Panc1 (cell line): ENCODE measurements at regions not wholly inside any gene's neighbourhood (a gene's known extent, or its start where the extent isn't known, plus 50 kb on each side); places are given as distances from the start of the nearest gene placed in this dataset.

ENCODE experiments used
- ATAC-seq: fragments of 200-7000 bp; cut with Tn5 transposase; 2 replicates; pipeline ENCODE4 v1.9.1; 2020; ENCODE audit warnings: mild to moderate bottlenecking, moderate library complexity
- BruUV-seq: library from RNA; stranded (reverse); fragments of 400-500 nt; replicated peaks from 2 replicates; lab custom pipeline; 2021; lab: Mats Ljungman, UMichigan
- CTCF ChIA-PET: fragments of 300-600 bp; sonication (Branson Sonifier 250); formaldehyde crosslinking; loops from one replicate; lab custom pipeline; 2022; ENCODE audit warnings: antibody characterized with exemption; lab: Charles Lee
- POLR2A ChIA-PET: fragments of 300-600 bp; sonication (Branson Sonifier 250); formaldehyde crosslinking; loops from one replicate; lab custom pipeline; 2022; ENCODE audit warnings: antibody characterized with exemption; lab: Charles Lee
- DNase-seq: peaks from one replicate; pipeline ENCODE4 v3.0.0-alpha.2; 2010; ENCODE audit warnings: low read depth, low spot score
- H3K27ac ChIP-seq: 2 replicates; pipeline ENCODE4 v1.5.1; 2011; ENCODE audit warnings: mild to moderate bottlenecking, low read length, inconsistent platforms
- H3K27me3 ChIP-seq: fragments of 200-500 bp; sonication (Bioruptor generic); 2 replicates; pipeline ENCODE4 v1.6.0; 2014; ENCODE audit warnings: low read length, inconsistent platforms; ENCODE audit not compliant: control insufficient read depth, insufficient read depth
- H3K36me3 ChIP-seq: fragments of 200-500 bp; sonication (Bioruptor generic); 2 replicates; pipeline ENCODE4 v1.5.1; 2014; ENCODE audit warnings: inconsistent platforms, mild to moderate bottlenecking, low read length, moderate library complexity; ENCODE audit not compliant: control insufficient read depth, insufficient read depth
- H3K4me1 ChIP-seq: 2 replicates; pipeline ENCODE4 v1.5.1; 2011; ENCODE audit warnings: inconsistent platforms, mild to moderate bottlenecking, low read length, moderate library complexity; ENCODE audit not compliant: control insufficient read depth, insufficient read depth
- H3K4me3 ChIP-seq, 2 experiments: 2 replicates each; pipeline ENCODE4 v1.5.1; 2011 to 2012; ENCODE audit warnings: low read depth in 2 of 2, low read length in 2 of 2, mild to moderate bottlenecking in 2 of 2, inconsistent platforms in 1 of 2, moderate library complexity in 1 of 2
- H3K9me3 ChIP-seq: fragments of 200-500 bp; sonication (Bioruptor generic); 2 replicates; pipeline ENCODE4 v1.5.1; 2014; ENCODE audit warnings: low read depth, mild to moderate bottlenecking, inconsistent platforms, low read length, moderate library complexity; ENCODE audit not compliant: control insufficient read depth, insufficient read depth
- POLR2AphosphoS5 ChIP-seq: IDR thresholded peaks from 2 replicates; pipeline ENCODE4 v1.6.1; 2012; ENCODE audit warnings: mild to moderate bottlenecking, low read depth, low read length, moderate library complexity
- SIN3A ChIP-seq: IDR thresholded peaks from 2 replicates; pipeline ENCODE4 v1.6.1; 2012; ENCODE audit warnings: low read depth, mild to moderate bottlenecking, low read length, moderate library complexity, borderline replicate concordance; ENCODE audit not compliant: insufficient read depth
- TCF7L2 ChIP-seq: IDR thresholded peaks from 2 replicates; pipeline ENCODE4 v1.6.1; 2011; ENCODE audit warnings: mild to moderate bottlenecking, low read depth, low read length, inconsistent platforms
- in situ Hi-C: cut with HindIII; loops from 2 replicates; pipeline ENCODE4 v1.10.0; 2016; ENCODE audit warnings: low sequenced_read_pairs, low pct_unique_long_range_greater_than_20kb
- intact Hi-C: fragments of 100-400 bp; cut with micrococcal nuclease; formaldehyde crosslinking; loops from one replicate; pipeline ENCODE4 v1.10.0; 2022; ENCODE audit not compliant: unreplicated experiment
- TF ChIP-seq, protein P1 (sequence below), 2 experiments: IDR thresholded peaks; 2 replicates each; pipeline ENCODE4 v1.6.1; 2011 to 2012; ENCODE audit warnings: low read depth in 2 of 2, control low read depth in 1 of 2, low read length in 1 of 2, mild to moderate bottlenecking in 1 of 2, moderate library complexity in 1 of 2; ENCODE audit not compliant: insufficient read depth in 1 of 2
- TF ChIP-seq, protein P2 (sequence below): fragments of 450-650 bp; IDR thresholded peaks from 2 replicates; pipeline ENCODE4 v1.5.1; 2017; ENCODE audit warnings: mild to moderate bottlenecking

DNA sequence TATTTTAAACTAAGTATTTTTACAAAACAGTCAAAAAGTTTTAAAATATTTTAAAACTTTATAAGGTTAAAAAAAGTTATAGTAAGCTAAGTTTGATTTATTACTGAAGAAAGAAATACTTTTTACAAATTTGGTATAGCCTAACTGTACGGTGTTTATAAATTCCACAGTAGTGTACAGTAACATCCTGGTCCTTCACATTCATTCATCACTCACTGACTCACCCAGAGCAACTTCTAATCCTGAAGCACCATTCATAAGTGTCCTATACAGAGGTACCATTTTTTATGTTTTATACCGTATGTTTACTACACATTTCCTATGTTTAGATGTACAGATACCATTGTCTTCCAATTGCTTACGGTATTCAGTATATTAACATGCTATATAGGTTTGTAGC, 170.0 kb downstream of the KLHL28 start:
- POLR2A ChIA-PET = no interaction called here
- H3K9me3 ChIP-seq = no peaks in the 10 kb centered on the region
- CTCF ChIA-PET = no interaction called here
- intact Hi-C loops = no loop called here
- no peaks in the 10 kb centered on the region for H3K4me1 ChIP-seq
- H3K36me3 ChIP-seq = no peaks in the 10 kb centered on the region
- BruUV-seq = no TSS peak
- DNase-seq = no peak
- H3K27me3 ChIP-seq = no peaks in the 10 kb centered on the region
- TF ChIP-seq, protein P1, sequence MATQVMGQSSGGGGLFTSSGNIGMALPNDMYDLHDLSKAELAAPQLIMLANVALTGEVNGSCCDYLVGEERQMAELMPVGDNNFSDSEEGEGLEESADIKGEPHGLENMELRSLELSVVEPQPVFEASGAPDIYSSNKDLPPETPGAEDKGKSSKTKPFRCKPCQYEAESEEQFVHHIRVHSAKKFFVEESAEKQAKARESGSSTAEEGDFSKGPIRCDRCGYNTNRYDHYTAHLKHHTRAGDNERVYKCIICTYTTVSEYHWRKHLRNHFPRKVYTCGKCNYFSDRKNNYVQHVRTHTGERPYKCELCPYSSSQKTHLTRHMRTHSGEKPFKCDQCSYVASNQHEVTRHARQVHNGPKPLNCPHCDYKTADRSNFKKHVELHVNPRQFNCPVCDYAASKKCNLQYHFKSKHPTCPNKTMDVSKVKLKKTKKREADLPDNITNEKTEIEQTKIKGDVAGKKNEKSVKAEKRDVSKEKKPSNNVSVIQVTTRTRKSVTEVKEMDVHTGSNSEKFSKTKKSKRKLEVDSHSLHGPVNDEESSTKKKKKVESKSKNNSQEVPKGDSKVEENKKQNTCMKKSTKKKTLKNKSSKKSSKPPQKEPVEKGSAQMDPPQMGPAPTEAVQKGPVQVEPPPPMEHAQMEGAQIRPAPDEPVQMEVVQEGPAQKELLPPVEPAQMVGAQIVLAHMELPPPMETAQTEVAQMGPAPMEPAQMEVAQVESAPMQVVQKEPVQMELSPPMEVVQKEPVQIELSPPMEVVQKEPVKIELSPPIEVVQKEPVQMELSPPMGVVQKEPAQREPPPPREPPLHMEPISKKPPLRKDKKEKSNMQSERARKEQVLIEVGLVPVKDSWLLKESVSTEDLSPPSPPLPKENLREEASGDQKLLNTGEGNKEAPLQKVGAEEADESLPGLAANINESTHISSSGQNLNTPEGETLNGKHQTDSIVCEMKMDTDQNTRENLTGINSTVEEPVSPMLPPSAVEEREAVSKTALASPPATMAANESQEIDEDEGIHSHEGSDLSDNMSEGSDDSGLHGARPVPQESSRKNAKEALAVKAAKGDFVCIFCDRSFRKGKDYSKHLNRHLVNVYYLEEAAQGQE (IDR thresholded peaks at IDR 0.05; ENCODE audit: insufficient read depth in 1 of 2, low read depth in 2 of 2, low read length in 1 of 2) = no peak
- TF ChIP-seq POLR2AphosphoS5 = no peak
- TF ChIP-seq SIN3A = no peak
- TF ChIP-seq, protein P2, sequence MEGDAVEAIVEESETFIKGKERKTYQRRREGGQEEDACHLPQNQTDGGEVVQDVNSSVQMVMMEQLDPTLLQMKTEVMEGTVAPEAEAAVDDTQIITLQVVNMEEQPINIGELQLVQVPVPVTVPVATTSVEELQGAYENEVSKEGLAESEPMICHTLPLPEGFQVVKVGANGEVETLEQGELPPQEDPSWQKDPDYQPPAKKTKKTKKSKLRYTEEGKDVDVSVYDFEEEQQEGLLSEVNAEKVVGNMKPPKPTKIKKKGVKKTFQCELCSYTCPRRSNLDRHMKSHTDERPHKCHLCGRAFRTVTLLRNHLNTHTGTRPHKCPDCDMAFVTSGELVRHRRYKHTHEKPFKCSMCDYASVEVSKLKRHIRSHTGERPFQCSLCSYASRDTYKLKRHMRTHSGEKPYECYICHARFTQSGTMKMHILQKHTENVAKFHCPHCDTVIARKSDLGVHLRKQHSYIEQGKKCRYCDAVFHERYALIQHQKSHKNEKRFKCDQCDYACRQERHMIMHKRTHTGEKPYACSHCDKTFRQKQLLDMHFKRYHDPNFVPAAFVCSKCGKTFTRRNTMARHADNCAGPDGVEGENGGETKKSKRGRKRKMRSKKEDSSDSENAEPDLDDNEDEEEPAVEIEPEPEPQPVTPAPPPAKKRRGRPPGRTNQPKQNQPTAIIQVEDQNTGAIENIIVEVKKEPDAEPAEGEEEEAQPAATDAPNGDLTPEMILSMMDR = no peak
- TF ChIP-seq TCF7L2 = no peak
- no peak overlapping the region for H3K4me3 ChIP-seq
- H3K27ac ChIP-seq = no peak overlapping the region
- in situ Hi-C loops = no loop called here
- ATAC-seq = no peak

DNA sequence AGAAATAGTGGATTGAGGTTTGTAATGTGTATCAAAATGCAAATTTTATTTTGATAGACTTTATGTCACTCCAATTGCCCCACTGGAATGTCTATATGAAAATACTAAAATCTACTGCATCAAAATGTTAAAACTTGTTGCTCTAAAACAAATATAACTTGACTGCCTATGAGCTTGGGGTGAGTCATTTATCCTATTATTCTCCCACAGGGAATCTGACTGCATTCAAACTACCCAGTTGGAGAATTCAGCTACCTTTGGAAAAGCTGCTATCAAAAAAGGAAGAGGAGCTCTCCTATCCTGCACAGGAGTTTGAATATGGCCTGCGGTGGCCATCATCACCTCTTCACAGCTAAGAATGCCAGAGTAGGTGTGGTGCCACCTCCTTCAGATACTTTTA, 173.1 kb downstream of the KLHL28 start:
- intact Hi-C loops = no loop called here

More for the DNA sequence above, 173.1 kb downstream of the KLHL28 start:
- Histone ChIP-seq H3K27ac (no peak overlapping the region), H3K36me3 (no peaks in the 10 kb centered on the region), H3K9me3 (no peaks in the 10 kb centered on the region), H3K27me3 (no peaks in the 10 kb centered on the region), H3K4me1 (no peaks in the 10 kb centered on the region), H3K4me3 (no peak overlapping the region)
- ATAC-seq (no peak), DNase-seq (no peak)
- POLR2A ChIA-PET = no interaction called here
- in situ Hi-C loops = no loop called here
- CTCF ChIA-PET = no interaction called here
- no peak for TF ChIP-seq POLR2AphosphoS5
- TF ChIP-seq, protein P2 = no peak
- TF ChIP-seq TCF7L2 = no peak
- TF ChIP-seq, protein P1 (IDR thresholded peaks at IDR 0.05; ENCODE audit: insufficient read depth in 1 of 2, low read depth in 2 of 2, low read length in 1 of 2) = no peak
- no peak for TF ChIP-seq SIN3A
- BruUV-seq = no TSS peak
